ENCODE measurements at regions not wholly inside any gene's neighbourhood (a gene's known extent, or its start where the extent isn't known, plus 50 kb on each side); places are given as distances from the start of the nearest gene placed in this dataset.

- Histone ChIP-seq H3K36me3 (no peaks in the 10 kb centered on the region), H3K27ac (no peak overlapping the region), H3K27me3 (no peaks in the 10 kb centered on the region), H3K9me3 (no peaks in the 10 kb centered on the region), H3K4me3 (no peak overlapping the region), H3K4me1 (no peaks in the 10 kb centered on the region)
- intact Hi-C loops (cut with DNase I) = no loop called here
- no peak for DNase-seq (ENCODE audit: extremely low spot score in 2 of 2)
- TF ChIP-seq POLR2A (IDR thresholded peaks at IDR 0.05) = no peak
- TF ChIP-seq CTCF (IDR thresholded peaks at IDR 0.05) = no peak
- no peak for TF ChIP-seq POLR2AphosphoS5 (IDR thresholded peaks at IDR 0.05; ENCODE audit: insufficient read depth in 1 of 2, low read depth in 1 of 2)
Measured at GRCh38 chr12:67921286-67921685, 68.0 kb upstream of the IFNG-AS1 start.

GRCh38 chr12:67922245-67922644 is 67.0 kb upstream of the IFNG-AS1 start:
- DNase-seq (ENCODE audit: extremely low spot score in 2 of 2) = no peak
- intact Hi-C loops (cut with DNase I) = no loop called here
- no peaks in the 10 kb centered on the region for H3K9me3 ChIP-seq
- H3K36me3 ChIP-seq = no peaks in the 10 kb centered on the region
- no peaks in the 10 kb centered on the region for H3K27me3 ChIP-seq
- no peak overlapping the region for H3K27ac ChIP-seq
- no peaks in the 10 kb centered on the region for H3K4me1 ChIP-seq
- H3K4me3 ChIP-seq = no peak overlapping the region
- TF ChIP-seq POLR2A (IDR thresholded peaks at IDR 0.05) = no peak
- no peak for TF ChIP-seq CTCF (IDR thresholded peaks at IDR 0.05)
- TF ChIP-seq POLR2AphosphoS5 (IDR thresholded peaks at IDR 0.05; ENCODE audit: insufficient read depth in 1 of 2, low read depth in 1 of 2) = no peak

- Histone ChIP-seq H3K36me3 (no peaks in the 10 kb centered on the region), H3K9me3 (no peaks in the 10 kb centered on the region), H3K27me3 (no peaks in the 10 kb centered on the region), H3K27ac (no peak overlapping the region), H3K4me3 (no peak overlapping the region), H3K4me1 (no peaks in the 10 kb centered on the region)
- no peak for TF ChIP-seq CTCF (IDR thresholded peaks at IDR 0.05)
- no peak for TF ChIP-seq POLR2AphosphoS5 (IDR thresholded peaks at IDR 0.05; ENCODE audit: insufficient read depth in 1 of 2, low read depth in 1 of 2)
- DNase-seq (ENCODE audit: extremely low spot score in 2 of 2) = no peak
- intact Hi-C loops (cut with DNase I) = no loop called here
Measured at GRCh38 chr12:67925077-67925476, 64.2 kb upstream of the IFNG-AS1 start.

- no peak for DNase-seq (ENCODE audit: extremely low spot score in 2 of 2)
- no peak overlapping the region for H3K27ac ChIP-seq
- no peaks in the 10 kb centered on the region for H3K4me1 ChIP-seq
- intact Hi-C loops (cut with DNase I) = no loop called here
- no peaks in the 10 kb centered on the region for H3K27me3 ChIP-seq
- no peak overlapping the region for H3K4me3 ChIP-seq
- no peaks in the 10 kb centered on the region for H3K9me3 ChIP-seq
- TF ChIP-seq POLR2A (IDR thresholded peaks at IDR 0.05) (no peak), POLR2AphosphoS5 (IDR thresholded peaks at IDR 0.05; ENCODE audit: insufficient read depth in 1 of 2, low read depth in 1 of 2) (no peak), CTCF (IDR thresholded peaks at IDR 0.05) (no peak)
- no peaks in the 10 kb centered on the region for H3K36me3 ChIP-seq
Measured at GRCh38 chr12:67925552-67925951, 63.7 kb upstream of the IFNG-AS1 start.

GRCh38 chr12:67926063-67926462 is 63.2 kb upstream of the IFNG-AS1 start:
- no peaks in the 10 kb centered on the region for H3K4me1 ChIP-seq
- no peaks in the 10 kb centered on the region for H3K36me3 ChIP-seq
- no peak overlapping the region for H3K4me3 ChIP-seq
- no peak for DNase-seq (ENCODE audit: extremely low spot score in 2 of 2)
- intact Hi-C loops (cut with DNase I) = no loop called here
- H3K9me3 ChIP-seq = no peaks in the 10 kb centered on the region
- no peaks in the 10 kb centered on the region for H3K27me3 ChIP-seq
- TF ChIP-seq CTCF (IDR thresholded peaks at IDR 0.05) (no peak), POLR2A (IDR thresholded peaks at IDR 0.05) (no peak), POLR2AphosphoS5 (IDR thresholded peaks at IDR 0.05; ENCODE audit: insufficient read depth in 1 of 2, low read depth in 1 of 2) (no peak)
- H3K27ac ChIP-seq = no peak overlapping the region
